NCI-H526 treated with DMSO at 0.1 percent for 48 hours (cell line): ENCODE measurements at regions not wholly inside any gene's neighbourhood (a gene's known extent, or its start where the extent isn't known, plus 50 kb on each side); places are given as distances from the start of the nearest gene placed in this dataset.

Experiments used
- DNase-seq: peaks from one replicate; lab custom pipeline; 2025; lab: John Stamatoyannopoulos, UW

DNA sequence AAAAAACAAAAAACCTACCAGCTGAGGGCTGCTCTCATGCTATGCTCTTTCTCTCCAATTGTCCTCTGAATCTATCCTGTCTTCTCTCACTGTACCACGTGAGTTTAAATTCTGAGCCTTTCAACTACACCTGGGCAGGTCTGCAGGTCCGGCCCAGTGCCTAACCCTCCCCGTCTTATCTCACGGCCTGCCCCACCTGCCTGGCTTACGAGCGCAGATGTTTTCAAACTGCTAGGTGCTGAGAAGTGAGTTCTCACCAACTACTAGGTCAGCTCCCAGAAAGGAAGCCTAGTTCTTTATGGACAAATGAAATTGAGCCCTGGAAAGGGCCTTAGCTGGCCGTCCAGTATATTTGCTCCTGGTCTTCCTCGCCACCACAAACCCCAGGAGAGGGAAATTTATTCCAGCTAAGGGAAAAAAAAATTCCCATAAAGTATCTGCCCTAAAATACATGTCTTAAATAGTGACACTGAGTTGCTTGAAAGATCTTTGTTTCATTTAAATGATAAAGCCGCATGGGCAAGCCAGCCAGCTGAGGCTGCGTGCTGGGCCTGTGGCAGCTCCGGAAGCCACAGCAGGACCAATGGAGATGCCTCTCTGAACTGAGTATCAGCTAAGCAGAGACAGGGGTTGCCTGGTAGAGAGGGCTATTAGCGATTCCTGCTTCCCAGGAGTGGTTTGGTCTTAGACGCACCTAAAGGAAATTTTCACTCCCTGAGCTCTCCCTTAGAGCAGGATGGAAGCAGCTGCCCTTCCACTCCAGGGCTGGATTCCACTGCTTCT is 92.5 kb upstream of the NCK2 start:
- DNase-seq = no peak

DNA sequence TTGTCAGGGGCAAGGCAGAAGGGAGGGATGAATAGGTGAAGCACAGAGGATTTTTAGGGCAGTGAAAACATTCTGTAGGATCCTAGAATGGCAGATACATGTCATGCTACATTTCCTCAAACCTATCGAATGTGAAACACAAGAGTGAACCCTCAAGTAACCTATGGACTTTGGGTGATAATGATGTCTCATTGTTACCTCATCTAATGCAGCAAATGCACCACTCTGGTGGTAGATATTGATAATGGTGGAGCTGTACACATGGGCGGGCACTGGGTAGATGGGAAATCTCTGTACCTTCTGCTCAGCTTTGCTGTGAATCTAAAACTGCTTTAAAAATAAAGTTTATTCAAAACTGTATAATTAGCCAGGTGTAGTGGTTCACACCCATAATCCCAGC is 95.2 kb upstream of the NCK2 start:
- no peak for DNase-seq

- DNase-seq = no peak
Measured at GRCh38 chr2:105647731-105648130, 97.0 kb upstream of the NCK2 start.

GRCh38 chr2:105646774-105647076 is 98.0 kb upstream of the NCK2 start:
- no peak for DNase-seq

- no peak for DNase-seq
Measured at GRCh38 chr2:105645938-105646773, 98.6 kb upstream of the NCK2 start.

- peak; percentile 47 for DNase-seq
Measured at GRCh38 chr2:105645031-105645937, 99.4 kb upstream of the NCK2 start.

DNA sequence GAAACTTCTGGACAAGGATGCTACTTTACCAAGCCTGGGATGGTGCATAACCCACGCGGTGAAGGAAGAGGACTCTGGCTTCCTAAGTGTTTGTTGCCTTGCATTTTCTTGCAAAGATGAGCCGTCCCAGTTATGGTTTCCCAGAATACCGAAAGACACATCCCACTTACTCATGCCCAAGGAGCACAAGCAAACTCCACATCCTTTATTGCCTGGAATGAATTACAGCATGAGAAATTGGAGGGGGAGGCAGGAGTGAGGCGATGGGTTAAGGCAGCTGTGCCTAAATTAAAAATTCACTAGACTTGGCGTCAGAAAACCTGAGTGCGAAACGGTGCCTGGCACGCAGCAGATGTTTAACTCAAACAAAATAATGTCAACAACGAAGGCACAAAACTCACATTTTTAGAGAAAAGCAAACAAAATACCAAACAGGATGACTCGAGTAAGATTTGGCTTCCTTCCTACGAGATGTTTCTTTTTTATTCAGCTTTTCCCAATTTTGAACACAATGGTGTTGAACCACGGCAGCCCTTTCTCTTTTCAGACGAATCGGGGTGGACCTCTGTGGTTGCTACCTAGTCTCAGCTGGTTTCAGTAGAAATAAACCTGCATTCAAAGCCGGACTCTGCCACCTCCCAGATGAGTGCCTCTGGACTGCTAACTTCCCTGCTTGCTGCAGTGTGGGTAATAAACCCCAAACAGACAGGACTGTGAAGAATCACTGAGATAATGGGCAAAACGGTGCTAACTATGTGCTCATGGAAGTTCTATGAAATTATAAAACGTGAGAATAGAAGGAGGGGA is 100.3 kb upstream of the NCK2 start:
- peak; percentile 85 for DNase-seq

DNA sequence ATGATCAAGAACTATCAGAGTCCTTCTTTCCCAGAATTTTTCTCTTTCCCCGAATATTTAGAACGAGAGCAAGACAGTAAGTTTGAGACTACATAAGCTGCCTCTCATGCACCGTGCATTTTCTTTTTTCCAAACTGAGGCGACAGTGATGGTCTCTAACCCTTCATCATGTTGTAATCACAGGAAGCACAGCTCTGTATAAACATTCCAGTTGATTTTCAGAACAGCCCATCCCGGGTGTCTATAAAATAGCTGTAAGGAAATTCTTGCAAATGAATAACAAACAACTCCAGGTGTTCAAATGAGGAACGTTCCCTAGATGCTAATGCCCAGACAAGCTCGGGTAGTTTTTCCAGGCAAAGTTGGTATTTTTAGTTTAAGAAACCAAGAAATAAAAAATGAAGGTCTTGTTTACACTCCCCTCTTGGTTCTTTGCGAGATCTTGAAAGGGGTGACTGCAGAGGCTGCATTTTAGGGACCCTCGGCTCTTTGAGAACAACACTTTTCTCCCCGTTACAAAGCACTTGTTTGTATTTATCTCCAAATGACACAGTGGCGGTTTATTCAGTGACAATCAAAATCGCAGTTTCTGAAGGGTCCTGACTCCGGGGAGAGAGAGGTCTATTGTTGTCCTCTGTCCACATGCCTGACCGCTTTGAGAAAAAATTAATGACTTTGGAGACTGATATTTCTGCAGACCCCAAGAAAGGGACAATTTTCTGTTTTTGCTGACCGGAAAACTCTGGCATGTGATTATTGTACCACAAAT is 101.1 kb upstream of the NCK2 start:
- peak; percentile 96 for DNase-seq

- DNase-seq = no peak
Measured at GRCh38 chr2:105641389-105641811, 103.3 kb upstream of the NCK2 start.

DNA sequence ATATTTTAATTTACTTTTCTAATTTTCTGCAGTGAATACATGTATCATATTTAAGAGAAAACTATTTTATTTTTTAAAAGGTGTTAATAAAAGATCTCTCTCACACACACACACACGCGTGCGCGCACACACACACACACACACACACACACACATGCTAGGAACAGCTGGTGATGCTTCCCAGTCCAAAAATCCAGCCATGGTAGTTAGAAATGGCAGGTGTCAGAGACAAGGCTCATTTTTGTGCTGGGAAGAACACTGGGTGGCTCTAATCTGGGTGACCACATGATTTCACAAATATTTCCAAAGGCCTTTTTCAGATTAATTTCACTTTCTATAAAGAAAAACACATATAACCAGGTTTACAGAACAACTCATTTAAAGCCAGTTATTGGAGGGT is 104.5 kb upstream of the NCK2 start:
- DNase-seq = no peak

DNA sequence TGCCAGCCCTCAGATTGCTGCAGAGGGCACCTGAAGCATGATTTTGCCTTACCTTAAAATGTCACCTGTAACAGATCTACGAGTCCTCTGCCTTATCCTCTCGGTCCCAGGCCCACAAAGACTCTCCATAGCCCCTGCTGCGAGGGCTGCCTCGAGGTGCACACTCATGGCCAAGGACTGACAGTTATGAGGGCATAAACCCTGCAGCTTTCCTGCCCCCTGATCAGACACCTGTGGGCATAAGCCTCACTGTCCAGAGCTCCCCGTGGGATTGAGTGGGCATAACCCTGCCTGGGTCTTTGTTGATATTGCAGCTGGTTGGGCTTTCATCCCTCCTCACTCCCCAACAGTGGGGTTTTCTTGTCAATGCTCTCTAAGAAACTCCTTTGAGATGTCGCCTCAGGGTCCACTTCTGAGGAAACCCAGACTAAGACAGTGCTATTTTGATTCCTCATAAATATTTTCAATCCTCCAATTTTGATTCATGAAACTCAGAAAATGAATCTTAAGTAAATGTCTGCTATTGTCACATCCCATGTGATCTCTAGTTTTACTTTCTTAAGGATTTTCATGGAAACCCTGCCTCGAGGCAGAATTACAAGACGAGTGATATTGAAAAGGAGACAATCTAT is 108.5 kb upstream of the NCK2 start:
- no peak for DNase-seq

DNA sequence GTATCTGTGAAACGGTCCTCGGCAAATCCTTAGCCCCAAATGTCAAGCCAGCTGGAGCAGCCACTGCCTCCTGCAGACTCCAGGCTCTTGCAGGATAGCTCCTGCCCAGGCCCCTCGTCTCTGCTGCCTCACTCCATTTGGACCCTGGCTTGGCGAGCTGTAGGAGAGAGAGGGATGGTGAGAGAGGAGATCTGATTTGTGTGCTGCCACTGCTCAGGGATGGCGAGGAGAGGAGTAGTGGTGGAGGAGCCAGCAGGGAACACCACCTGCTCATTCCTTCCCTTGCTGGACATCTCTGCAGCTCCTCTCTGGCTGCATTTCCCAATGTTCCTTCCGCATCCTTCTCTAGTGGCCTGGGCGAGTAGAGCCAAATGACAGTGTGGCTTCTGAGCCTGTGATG is 109.1 kb upstream of the NCK2 start:
- no peak for DNase-seq

- peak; percentile 25 for DNase-seq
Measured at GRCh38 chr2:105634198-105634597, 110.5 kb upstream of the NCK2 start.

- DNase-seq = peak; percentile 96
Measured at GRCh38 chr2:105631922-105632321, 112.8 kb upstream of the NCK2 start.

DNA sequence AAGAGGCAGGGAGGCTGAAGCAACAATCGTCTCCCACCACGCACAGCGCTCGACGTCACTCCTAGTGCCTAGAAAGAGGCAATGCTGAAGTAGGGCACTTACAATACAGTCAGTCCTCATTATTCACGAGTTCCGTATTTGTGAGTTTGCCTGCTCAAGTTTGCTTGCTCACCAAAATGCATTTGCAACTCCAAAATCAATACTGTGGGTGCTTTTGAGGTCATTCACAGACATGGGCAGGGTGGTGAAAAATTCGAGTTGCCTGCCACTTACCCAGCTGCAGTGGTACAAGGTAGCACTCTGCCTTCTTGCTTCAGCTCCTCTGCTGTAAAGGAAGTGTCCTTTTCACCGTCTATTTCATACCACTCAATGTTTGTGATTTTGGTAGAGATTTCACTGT is 113.7 kb upstream of the NCK2 start:
- no peak for DNase-seq

DNA sequence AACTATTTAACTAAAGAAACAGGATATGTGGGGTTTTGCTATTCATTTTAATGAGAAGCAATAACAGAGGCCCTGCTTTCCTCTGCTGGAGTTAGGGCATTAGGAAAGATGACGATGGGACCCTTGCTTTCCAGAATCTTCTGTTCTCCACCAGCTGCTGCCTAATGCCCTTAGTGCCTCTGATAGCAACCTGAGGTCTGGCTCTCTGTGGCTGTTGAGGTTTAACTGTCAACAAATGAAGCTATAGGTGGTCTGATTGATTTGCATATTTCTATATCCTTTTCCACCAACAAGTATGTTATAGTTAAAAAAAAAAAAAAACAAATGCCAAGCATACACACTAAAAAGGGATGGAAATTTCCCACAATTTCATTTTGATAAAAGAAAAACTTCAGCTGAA is 115.1 kb upstream of the NCK2 start:
- DNase-seq = peak; percentile 75

GRCh38 chr2:105627534-105627933 is 117.2 kb upstream of the NCK2 start:
- DNase-seq = no peak

GRCh38 chr2:105626966-105627340 is 117.8 kb upstream of the NCK2 start:
- DNase-seq = no peak

GRCh38 chr2:105626212-105626965 is 118.3 kb upstream of the NCK2 start:
- DNase-seq = peak; percentile 93

- DNase-seq = no peak
Measured at GRCh38 chr2:105625632-105626031, 119.1 kb upstream of the NCK2 start.
